Fibroblast of skin of right quadriceps (primary cell): ENCODE measurements at regions not wholly inside any gene's neighbourhood (a gene's known extent, or its start where the extent isn't known, plus 50 kb on each side); places are given as distances from the start of the nearest gene placed in this dataset.
A peak's percentile ranks its signal among the peaks of the same experiment; 100 is the strongest.

ENCODE experiments used
- DNase-seq: peaks from one replicate; pipeline ENCODE4 v3.0.0-alpha.2; 2013

- DNase-seq = no peak
Measured at GRCh38 chr4:59920416-59920815, 1279.7 kb upstream of the ADGRL3 start.

- no peak for DNase-seq
Measured at GRCh38 chr4:59925290-59925689, 1274.8 kb upstream of the ADGRL3 start.

GRCh38 chr4:59936566-59936965 lies 1263.6 kb upstream of the ADGRL3 start:
- no peak for DNase-seq

- no peak for DNase-seq
Measured at GRCh38 chr4:59938166-59938565, 1262.0 kb upstream of the ADGRL3 start.

- DNase-seq = peak; percentile 19
Measured at GRCh38 chr4:59945277-59945676, 1254.8 kb upstream of the ADGRL3 start.

DNA sequence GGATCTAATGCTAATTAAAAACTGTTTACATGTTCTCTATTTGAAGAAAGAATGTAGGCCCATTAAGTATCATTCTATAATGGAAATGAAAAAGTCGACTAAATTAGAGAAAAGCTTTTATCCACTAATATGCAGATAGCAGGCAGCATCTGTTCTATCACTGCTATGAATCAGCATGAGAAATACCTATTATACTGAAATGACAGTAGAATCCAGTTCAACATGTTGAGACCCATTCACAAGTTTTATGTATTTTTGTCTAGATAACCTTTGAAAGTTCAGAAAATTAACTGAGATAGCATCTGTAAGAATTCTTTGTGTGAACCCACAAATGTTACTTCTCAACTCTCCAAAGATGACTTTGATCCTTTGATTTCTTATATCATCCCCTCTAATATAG lies 1254.4 kb upstream of the ADGRL3 start:
- no peak for DNase-seq

GRCh38 chr4:59956366-59956765 lies 1243.8 kb upstream of the ADGRL3 start:
- no peak for DNase-seq

DNA sequence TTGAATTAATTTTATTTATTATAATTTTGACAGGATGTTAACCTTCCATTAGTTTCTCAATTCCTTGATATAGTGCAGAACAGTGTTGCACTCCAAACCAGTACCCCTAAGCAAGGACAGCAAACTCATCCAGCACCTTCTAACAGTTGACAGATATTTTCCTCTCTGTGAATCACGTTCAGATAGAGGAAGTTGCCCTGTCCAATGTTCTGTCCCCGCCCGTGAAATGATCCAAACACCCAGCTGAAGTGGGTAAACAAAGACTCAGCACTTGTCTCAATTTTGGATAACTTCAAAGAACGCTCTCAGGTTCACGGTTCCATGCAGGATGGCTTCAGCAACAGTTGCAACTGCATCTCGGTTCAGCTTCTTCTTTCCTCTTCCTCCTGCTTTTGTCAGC lies 1240.0 kb upstream of the ADGRL3 start:
- no peak for DNase-seq

- no peak for DNase-seq
Measured at GRCh38 chr4:59966758-59967157, 1233.4 kb upstream of the ADGRL3 start.

- no peak for DNase-seq
Measured at GRCh38 chr4:59968796-59969195, 1231.3 kb upstream of the ADGRL3 start.

GRCh38 chr4:59969909-59970308 lies 1230.2 kb upstream of the ADGRL3 start:
- DNase-seq = no peak

- DNase-seq = no peak
Measured at GRCh38 chr4:59971952-59972351, 1228.2 kb upstream of the ADGRL3 start.

- peak; percentile 2 for DNase-seq
Measured at GRCh38 chr4:59973492-59973891, 1226.6 kb upstream of the ADGRL3 start.

DNA sequence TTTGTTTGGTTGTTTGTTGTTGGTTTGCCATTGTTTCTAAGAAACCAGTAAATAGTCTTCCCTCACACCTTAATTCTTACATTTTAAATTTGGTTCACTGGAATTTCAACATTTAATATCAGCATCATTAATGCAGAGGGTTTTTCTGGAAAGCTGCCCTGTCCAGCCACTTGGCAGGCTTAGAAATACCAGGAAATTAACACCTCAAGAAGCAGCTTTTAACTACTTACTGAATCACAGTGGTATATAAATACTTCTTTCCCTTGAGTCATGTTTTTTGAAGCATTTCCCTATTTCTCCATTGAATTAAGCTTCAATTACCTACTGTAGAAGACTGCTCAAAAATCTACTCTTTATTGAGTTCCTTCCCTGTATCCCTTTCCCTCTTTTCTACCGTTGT lies 1221.1 kb upstream of the ADGRL3 start:
- DNase-seq = no peak

DNA sequence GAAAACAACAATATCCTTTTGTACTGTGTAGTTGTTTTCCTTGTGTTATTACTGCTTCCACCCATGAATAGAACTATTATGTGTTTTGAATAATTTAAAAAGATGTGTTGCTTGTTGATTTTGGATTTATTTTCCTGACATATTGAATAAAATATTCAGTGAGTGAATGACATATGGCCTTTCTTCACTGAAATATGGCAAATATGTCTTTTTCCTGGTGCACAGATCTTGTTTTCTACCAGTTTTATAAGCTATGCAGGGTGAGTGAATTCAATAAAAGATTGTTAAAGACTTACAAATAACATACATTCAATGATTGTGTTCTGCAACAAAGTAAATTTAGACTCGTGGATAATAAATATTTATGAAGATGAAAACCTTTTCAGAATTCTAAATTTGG lies 1216.3 kb upstream of the ADGRL3 start:
- no peak for DNase-seq

GRCh38 chr4:59987289-59987688 lies 1212.8 kb upstream of the ADGRL3 start:
- DNase-seq = no peak

GRCh38 chr4:59994118-59994517 lies 1206.0 kb upstream of the ADGRL3 start:
- no peak for DNase-seq

DNA sequence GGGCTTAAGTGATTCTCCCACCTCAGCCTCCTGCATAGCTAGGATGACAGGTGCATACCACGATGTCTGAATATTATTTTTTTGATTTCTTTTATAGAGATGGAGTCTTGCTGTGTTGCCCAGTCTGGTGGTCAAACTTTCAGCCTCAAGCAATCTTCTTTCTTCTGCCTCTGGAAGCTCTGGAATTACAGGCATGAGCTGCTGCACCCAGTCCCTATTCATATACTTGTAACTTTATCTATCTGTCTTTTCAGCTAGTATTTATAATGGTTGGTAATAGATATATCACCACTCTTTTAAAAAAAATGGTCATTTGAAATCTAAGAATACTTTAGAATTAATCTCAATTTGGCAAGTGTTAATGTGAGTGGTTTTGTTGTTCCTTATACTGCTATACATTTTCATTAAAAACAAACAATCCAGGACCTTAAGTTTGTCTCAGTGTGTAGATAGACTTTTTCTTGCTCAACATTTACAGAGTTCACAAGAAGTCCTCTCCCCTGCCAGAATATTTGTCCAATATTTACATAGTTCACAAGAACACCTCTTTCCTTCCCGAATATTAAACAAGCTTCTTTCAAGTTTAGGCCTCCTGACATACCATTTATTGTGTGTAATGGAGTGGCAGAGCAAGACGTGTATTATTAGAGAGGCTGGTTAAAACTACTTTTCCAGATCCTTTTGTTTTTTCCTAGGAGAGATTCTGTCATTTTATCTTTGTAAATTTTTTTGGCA lies 1197.4 kb upstream of the ADGRL3 start:
- no peak for DNase-seq

DNA sequence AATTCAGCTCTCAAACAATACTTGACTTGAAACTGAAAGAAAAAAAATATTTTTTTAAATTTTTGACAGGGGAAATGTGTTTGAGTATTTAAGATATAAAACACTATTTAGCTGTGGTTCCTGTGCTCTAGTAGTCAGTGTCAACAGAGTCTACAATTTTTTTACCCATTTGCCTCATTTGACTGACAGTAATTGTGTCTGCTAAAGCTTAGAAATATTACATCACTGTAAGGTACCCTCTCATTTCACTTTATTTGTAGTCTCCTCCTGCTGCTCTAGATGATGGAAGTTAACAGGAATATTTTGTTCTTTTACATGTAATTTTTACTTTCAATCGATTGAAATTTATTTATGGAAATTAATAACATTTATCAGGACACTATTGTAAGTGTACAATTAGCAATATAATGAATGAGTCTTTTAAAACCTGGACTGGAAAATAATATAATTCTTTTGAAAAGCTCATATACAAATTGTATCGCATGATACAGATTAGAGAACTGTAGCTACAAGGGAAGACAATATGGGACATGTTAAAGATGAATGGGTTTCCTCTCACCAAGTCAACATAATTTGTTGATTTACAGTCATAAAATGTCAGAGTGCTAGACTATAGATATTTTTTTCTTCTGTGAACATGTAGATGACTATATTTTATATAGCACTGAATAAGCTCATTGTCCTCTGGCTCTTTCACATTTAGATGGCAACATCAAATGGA lies 1186.5 kb upstream of the ADGRL3 start:
- no peak for DNase-seq

DNA sequence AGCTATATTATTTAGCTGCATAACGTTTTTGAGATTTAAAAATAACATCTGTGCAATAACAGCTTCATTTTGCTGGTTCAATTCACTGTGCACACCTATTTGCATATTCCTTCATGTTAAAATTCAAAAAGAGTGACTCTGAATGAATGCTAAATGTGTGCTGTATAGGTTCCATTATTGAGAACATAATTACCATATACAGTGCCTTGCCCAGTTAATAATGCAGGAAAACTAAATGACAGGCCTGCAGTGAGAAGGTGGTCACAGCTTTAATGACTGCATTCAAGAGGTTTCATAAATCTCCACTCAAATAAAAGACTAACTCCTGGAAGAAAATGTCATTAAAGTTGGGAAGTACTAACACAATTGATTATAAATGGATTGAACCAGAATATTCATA lies 1183.2 kb upstream of the ADGRL3 start:
- no peak for DNase-seq

- no peak for DNase-seq
Measured at GRCh38 chr4:60019180-60019579, 1180.9 kb upstream of the ADGRL3 start.

- no peak for DNase-seq
Measured at GRCh38 chr4:60019946-60020345, 1180.2 kb upstream of the ADGRL3 start.

GRCh38 chr4:60020389-60020788 lies 1179.7 kb upstream of the ADGRL3 start:
- no peak for DNase-seq

GRCh38 chr4:60033826-60034225 lies 1166.3 kb upstream of the ADGRL3 start:
- no peak for DNase-seq

GRCh38 chr4:60034361-60034760 lies 1165.8 kb upstream of the ADGRL3 start:
- no peak for DNase-seq
